ENCODE measurements at regions not wholly inside any gene's neighbourhood (a gene's known extent, or its start where the extent isn't known, plus 50 kb on each side); places are given as distances from the start of the nearest gene placed in this dataset.

DNA sequence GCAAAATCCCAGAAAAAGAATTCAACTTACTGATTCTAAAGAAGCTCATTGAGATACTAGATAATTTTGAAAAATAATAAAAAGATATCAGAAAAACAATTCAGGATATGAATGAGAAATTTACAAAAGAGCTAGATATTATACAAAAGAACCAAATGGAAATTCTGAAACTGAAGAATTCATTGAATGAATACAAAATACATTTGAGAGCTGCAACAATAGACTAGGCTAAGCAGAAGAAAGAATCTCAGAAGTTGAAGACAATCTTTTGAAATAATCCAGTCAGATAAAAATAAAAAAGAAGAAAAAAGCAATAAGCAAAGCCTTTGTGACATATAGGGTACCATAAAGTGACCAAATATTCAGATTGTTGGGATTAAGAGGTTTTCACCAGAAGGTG is 206.0 kb downstream of the CD109 start:
- Histone ChIP-seq H3K9me2 (ENCODE audit: insufficient read depth, low read length) (no peaks in the 10 kb centered on the region), H3F3A (ENCODE audit: insufficient read depth, low read length, poor library complexity, severe bottlenecking) (no peaks in the 10 kb centered on the region), H3K79me2 (replicated peaks; ENCODE audit: insufficient read depth, low read length) (no peaks in the 10 kb centered on the region), H3K4me2 (ENCODE audit: low read length) (no peak overlapping the region), H4K20me1 (ENCODE audit: insufficient read depth) (no peaks in the 10 kb centered on the region), H3K27ac (ENCODE audit: low read length) (no peak overlapping the region), H2AFZ (ENCODE audit: low read depth, low read length) (no peak overlapping the region), H3K4me3 (ENCODE audit: low read length) (no peak overlapping the region), H3K9ac (ENCODE audit: low read length) (no peak overlapping the region), H3K9me3 (ENCODE audit: low read length) (peaks cover 7% of the 10 kb centered on the region), H3K27me3 (ENCODE audit: insufficient read depth, low read depth, low read length) (no peaks in the 10 kb centered on the region), H3K36me3 (ENCODE audit: insufficient read depth, low read length) (no peaks in the 10 kb centered on the region)
- TF ChIP-seq TAF1 (IDR thresholded peaks at IDR 0.05; ENCODE audit: low read depth) (no peak), MXI1 (conservative IDR thresholded peaks at IDR 0.05; ENCODE audit: poor library complexity, severe bottlenecking) (no peak), EP300 (conservative IDR thresholded peaks at IDR 0.05; ENCODE audit: poor library complexity, severe bottlenecking) (no peak), EZH2 (IDR thresholded peaks at IDR 0.05; ENCODE audit: borderline replicate concordance, insufficient read depth, low read length, poor library complexity, severe bottlenecking) (no peak), POLR2AphosphoS5 (IDR thresholded peaks at IDR 0.05) (no peak), SMC3 (conservative IDR thresholded peaks at IDR 0.05; ENCODE audit: poor library complexity) (no peak), RAD21 (conservative IDR thresholded peaks at IDR 0.05) (no peak)
- TF ChIP-seq, protein P1, sequence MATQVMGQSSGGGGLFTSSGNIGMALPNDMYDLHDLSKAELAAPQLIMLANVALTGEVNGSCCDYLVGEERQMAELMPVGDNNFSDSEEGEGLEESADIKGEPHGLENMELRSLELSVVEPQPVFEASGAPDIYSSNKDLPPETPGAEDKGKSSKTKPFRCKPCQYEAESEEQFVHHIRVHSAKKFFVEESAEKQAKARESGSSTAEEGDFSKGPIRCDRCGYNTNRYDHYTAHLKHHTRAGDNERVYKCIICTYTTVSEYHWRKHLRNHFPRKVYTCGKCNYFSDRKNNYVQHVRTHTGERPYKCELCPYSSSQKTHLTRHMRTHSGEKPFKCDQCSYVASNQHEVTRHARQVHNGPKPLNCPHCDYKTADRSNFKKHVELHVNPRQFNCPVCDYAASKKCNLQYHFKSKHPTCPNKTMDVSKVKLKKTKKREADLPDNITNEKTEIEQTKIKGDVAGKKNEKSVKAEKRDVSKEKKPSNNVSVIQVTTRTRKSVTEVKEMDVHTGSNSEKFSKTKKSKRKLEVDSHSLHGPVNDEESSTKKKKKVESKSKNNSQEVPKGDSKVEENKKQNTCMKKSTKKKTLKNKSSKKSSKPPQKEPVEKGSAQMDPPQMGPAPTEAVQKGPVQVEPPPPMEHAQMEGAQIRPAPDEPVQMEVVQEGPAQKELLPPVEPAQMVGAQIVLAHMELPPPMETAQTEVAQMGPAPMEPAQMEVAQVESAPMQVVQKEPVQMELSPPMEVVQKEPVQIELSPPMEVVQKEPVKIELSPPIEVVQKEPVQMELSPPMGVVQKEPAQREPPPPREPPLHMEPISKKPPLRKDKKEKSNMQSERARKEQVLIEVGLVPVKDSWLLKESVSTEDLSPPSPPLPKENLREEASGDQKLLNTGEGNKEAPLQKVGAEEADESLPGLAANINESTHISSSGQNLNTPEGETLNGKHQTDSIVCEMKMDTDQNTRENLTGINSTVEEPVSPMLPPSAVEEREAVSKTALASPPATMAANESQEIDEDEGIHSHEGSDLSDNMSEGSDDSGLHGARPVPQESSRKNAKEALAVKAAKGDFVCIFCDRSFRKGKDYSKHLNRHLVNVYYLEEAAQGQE (IDR thresholded peaks at IDR 0.05; ENCODE audit: borderline replicate concordance): no peak
- TF ChIP-seq, protein P2, sequence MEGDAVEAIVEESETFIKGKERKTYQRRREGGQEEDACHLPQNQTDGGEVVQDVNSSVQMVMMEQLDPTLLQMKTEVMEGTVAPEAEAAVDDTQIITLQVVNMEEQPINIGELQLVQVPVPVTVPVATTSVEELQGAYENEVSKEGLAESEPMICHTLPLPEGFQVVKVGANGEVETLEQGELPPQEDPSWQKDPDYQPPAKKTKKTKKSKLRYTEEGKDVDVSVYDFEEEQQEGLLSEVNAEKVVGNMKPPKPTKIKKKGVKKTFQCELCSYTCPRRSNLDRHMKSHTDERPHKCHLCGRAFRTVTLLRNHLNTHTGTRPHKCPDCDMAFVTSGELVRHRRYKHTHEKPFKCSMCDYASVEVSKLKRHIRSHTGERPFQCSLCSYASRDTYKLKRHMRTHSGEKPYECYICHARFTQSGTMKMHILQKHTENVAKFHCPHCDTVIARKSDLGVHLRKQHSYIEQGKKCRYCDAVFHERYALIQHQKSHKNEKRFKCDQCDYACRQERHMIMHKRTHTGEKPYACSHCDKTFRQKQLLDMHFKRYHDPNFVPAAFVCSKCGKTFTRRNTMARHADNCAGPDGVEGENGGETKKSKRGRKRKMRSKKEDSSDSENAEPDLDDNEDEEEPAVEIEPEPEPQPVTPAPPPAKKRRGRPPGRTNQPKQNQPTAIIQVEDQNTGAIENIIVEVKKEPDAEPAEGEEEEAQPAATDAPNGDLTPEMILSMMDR (IDR thresholded peaks at IDR 0.05; ENCODE audit: poor library complexity, severe bottlenecking): no peak

DNA sequence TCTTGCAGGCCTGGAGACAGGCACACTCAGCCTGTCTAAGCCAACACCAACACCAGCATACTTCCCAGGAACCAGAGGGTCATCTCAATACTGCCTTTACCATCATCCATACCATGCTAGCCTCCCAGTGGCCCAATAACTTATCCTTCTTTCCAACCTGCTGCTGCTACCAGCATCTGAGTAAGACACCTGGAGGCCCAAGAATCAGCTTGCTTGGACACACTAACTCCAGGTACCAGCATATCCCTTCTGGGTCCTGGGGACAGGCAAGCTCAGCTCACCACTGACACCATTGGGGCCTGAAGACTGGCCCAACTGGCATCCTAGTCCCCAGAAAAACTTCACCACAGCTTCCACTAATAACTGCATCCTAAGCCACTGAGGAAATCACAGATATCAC is 205.3 kb downstream of the CD109 start:
- Histone ChIP-seq H3K27ac (ENCODE audit: low read length) (no peak overlapping the region), H3K79me2 (replicated peaks; ENCODE audit: insufficient read depth, low read length) (no peaks in the 10 kb centered on the region), H3K9me3 (ENCODE audit: low read length) (peaks cover 7% of the 10 kb centered on the region), H3K27me3 (ENCODE audit: insufficient read depth, low read depth, low read length) (no peaks in the 10 kb centered on the region), H3F3A (ENCODE audit: insufficient read depth, low read length, poor library complexity, severe bottlenecking) (no peaks in the 10 kb centered on the region), H3K9ac (ENCODE audit: low read length) (no peak overlapping the region), H2AFZ (ENCODE audit: low read depth, low read length) (no peak overlapping the region), H3K36me3 (ENCODE audit: insufficient read depth, low read length) (no peaks in the 10 kb centered on the region), H3K4me3 (ENCODE audit: low read length) (no peak overlapping the region), H4K20me1 (ENCODE audit: insufficient read depth) (no peaks in the 10 kb centered on the region), H3K9me2 (ENCODE audit: insufficient read depth, low read length) (no peaks in the 10 kb centered on the region), H3K4me2 (ENCODE audit: low read length) (no peak overlapping the region)
- TF ChIP-seq RAD21 (conservative IDR thresholded peaks at IDR 0.05) (no peak), POLR2AphosphoS5 (IDR thresholded peaks at IDR 0.05) (no peak), SMC3 (conservative IDR thresholded peaks at IDR 0.05; ENCODE audit: poor library complexity) (no peak), EP300 (conservative IDR thresholded peaks at IDR 0.05; ENCODE audit: poor library complexity, severe bottlenecking) (no peak), EZH2 (IDR thresholded peaks at IDR 0.05; ENCODE audit: borderline replicate concordance, insufficient read depth, low read length, poor library complexity, severe bottlenecking) (no peak), TAF1 (IDR thresholded peaks at IDR 0.05; ENCODE audit: low read depth) (no peak), MXI1 (conservative IDR thresholded peaks at IDR 0.05; ENCODE audit: poor library complexity, severe bottlenecking) (no peak)
- TF ChIP-seq, protein P2 (IDR thresholded peaks at IDR 0.05; ENCODE audit: poor library complexity, severe bottlenecking): no peak
- TF ChIP-seq, protein P1 (IDR thresholded peaks at IDR 0.05; ENCODE audit: borderline replicate concordance): no peak

All from neural cell (in vitro differentiated cells).